ENCODE measurements at regions not wholly inside any gene's neighbourhood (a gene's known extent, or its start where the extent isn't known, plus 50 kb on each side); places are given as distances from the start of the nearest gene placed in this dataset.

DNA sequence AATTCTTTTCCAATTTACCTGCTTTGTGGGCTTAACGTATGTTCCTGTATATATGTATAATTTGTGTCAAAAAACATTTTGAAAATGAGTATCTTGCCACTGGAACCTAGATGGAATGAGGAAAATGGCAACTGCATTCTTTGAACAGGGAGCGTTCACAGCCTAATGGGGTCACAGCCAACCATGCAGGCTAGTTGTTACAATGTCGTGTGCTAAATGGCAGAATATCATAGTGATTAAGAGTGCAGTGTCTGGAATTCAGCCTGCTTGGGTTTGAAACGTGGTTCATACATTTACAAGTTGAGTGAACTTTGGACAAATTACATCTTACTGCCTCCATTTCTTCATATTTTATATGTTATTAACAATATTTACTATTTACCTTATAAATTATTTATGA lies 70.8 kb downstream of the PCDH7 start:
- TF ChIP-seq, protein P1, sequence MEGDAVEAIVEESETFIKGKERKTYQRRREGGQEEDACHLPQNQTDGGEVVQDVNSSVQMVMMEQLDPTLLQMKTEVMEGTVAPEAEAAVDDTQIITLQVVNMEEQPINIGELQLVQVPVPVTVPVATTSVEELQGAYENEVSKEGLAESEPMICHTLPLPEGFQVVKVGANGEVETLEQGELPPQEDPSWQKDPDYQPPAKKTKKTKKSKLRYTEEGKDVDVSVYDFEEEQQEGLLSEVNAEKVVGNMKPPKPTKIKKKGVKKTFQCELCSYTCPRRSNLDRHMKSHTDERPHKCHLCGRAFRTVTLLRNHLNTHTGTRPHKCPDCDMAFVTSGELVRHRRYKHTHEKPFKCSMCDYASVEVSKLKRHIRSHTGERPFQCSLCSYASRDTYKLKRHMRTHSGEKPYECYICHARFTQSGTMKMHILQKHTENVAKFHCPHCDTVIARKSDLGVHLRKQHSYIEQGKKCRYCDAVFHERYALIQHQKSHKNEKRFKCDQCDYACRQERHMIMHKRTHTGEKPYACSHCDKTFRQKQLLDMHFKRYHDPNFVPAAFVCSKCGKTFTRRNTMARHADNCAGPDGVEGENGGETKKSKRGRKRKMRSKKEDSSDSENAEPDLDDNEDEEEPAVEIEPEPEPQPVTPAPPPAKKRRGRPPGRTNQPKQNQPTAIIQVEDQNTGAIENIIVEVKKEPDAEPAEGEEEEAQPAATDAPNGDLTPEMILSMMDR (conservative IDR thresholded peaks at IDR 0.05 in 1 of 2, IDR thresholded peaks at IDR 0.05 in 1 of 2; ENCODE audit: low read depth in 1 of 2, low read length in 2 of 2): no peak
- no peak for TF ChIP-seq EZH2 (IDR thresholded peaks at IDR 0.05; ENCODE audit: low read length, missing control alignments)

Measured in fibroblast of lung (primary cell).